ENCODE measurements at regions not wholly inside any gene's neighbourhood (a gene's known extent, or its start where the extent isn't known, plus 50 kb on each side); places are given as distances from the start of the nearest gene placed in this dataset.

GRCh38 chr2:7886666-7887065 lies 795.2 kb upstream of the ID2 start (continued):
- TF ChIP-seq REST (IDR thresholded peaks at IDR 0.05; ENCODE audit: low read depth) (no peak), CTCF (IDR thresholded peaks at IDR 0.05 in 2 of 3, conservative IDR thresholded peaks at IDR 0.05 in 1 of 3; ENCODE audit: borderline replicate concordance in 1 of 3, insufficient read depth in 1 of 3, low read depth in 2 of 3, low read length in 2 of 3) (no peak)

- BruUV-seq (replicated peaks) = no TSS peak
- Histone ChIP-seq H4K20me1 (ENCODE audit: insufficient read depth) (no peaks in the 10 kb centered on the region), H3K9me2 (ENCODE audit: insufficient read depth) (no peaks in the 10 kb centered on the region), H3K36me3 (ENCODE audit: control insufficient read depth in 1 of 2, insufficient read depth in 2 of 2, low read length in 2 of 2) (no peaks in the 10 kb centered on the region), H3K4me2 (ENCODE audit: low read length) (no peak overlapping the region), H3K27ac (ENCODE audit: low read depth, low read length) (no peak overlapping the region), H3K4me3 (replicated peaks in 1 of 2; ENCODE audit: low read depth in 1 of 2, low read length in 2 of 2) (no peak overlapping the region), H3K9me3 (ENCODE audit: control insufficient read depth in 1 of 2, insufficient read depth in 1 of 2, low read depth in 1 of 2, low read length in 2 of 2) (no peaks in the 10 kb centered on the region), H3K4me1 (ENCODE audit: control insufficient read depth in 1 of 2, insufficient read depth in 2 of 2, low read length in 2 of 2) (no peaks in the 10 kb centered on the region), H3K9ac (ENCODE audit: low read length) (no peak overlapping the region), H3K79me2 (ENCODE audit: insufficient read depth, low read length) (no peaks in the 10 kb centered on the region), H2AFZ (ENCODE audit: low read depth, low read length, poor library complexity, severe bottlenecking) (no peak overlapping the region), H3K27me3 (ENCODE audit: insufficient read depth, low read length) (peaks cover 9% of the 10 kb centered on the region; the same call in 1 of the 2 replicates)
- intact Hi-C loops (cut with micrococcal nuclease) = no loop called here
- ATAC-seq (no peak), DNase-seq (ENCODE audit: low read depth, low spot score) (no peak)
- ChIA-PET RAD21 (ENCODE audit: low non-redundant PET in 1 of 2, low total read pairs in 2 of 2, uncharacterized antibody in 2 of 2, unreplicated experiment in 2 of 2) (no interaction called here), POLR2A (no interaction called here), CTCF (no interaction called here)
- no peak for TF ChIP-seq RAD21 (IDR thresholded peaks at IDR 0.05; ENCODE audit: low read depth)
- no peak for TF ChIP-seq SIN3A (IDR thresholded peaks at IDR 0.05; ENCODE audit: low read depth)
- TF ChIP-seq REST (IDR thresholded peaks at IDR 0.05; ENCODE audit: low read depth) = no peak
- no peak for TF ChIP-seq EZH2phosphoT487 (IDR thresholded peaks at IDR 0.05; ENCODE audit: borderline replicate concordance)
- TF ChIP-seq SRF (IDR thresholded peaks at IDR 0.05; ENCODE audit: low read depth) = no peak
- no peak for TF ChIP-seq YY1 (IDR thresholded peaks at IDR 0.05; ENCODE audit: extremely low read depth, insufficient replicate concordance, low read depth, low read length)
- TF ChIP-seq EZH2 (IDR thresholded peaks at IDR 0.05) = no peak
- no peak for TF ChIP-seq TCF7L2 (IDR thresholded peaks at IDR 0.05; ENCODE audit: borderline replicate concordance, extremely low read depth, insufficient read depth, insufficient read length)
- TF ChIP-seq CEBPB (IDR thresholded peaks at IDR 0.05; ENCODE audit: low read depth) = no peak
- TF ChIP-seq FOSL1 (IDR thresholded peaks at IDR 0.05; ENCODE audit: low read depth) = no peak
- TF ChIP-seq ZFX (IDR thresholded peaks at IDR 0.05) = no peak
- no peak for TF ChIP-seq SP1 (IDR thresholded peaks at IDR 0.05; ENCODE audit: low read depth)
- TF ChIP-seq JUND (IDR thresholded peaks at IDR 0.05) = no peak
- no peak for TF ChIP-seq ZBTB33 (IDR thresholded peaks at IDR 0.05; ENCODE audit: extremely low read depth, insufficient replicate concordance, low read length)
Observed at GRCh38 chr2:7887441-7887840, 794.4 kb upstream of the ID2 start.
